Sciatic nerve (tissue), 2 donors: ENCODE measurements at regions not wholly inside any gene's neighbourhood (a gene's known extent, or its start where the extent isn't known, plus 50 kb on each side); places are given as distances from the start of the nearest gene placed in this dataset. TPM values are rescaled to one million over a fixed set of nuclear protein-coding genes. Genes with fewer than 3 reads are reported as not detected.
A peak's percentile ranks its signal among the peaks of the same experiment; 100 is the strongest.
"Not testable (repeated sequence)": the region's sequence is repeated elsewhere in the genome, so short reads cannot be mapped to it uniquely, and the experiment has no call there.

Experiments
- ATAC-seq: fragments of 200-7000 bp; cut with Tn5 transposase; one replicate; pipeline ENCODE4 v1.9.1; 2020; ENCODE audit warnings: mild to moderate bottlenecking, moderate library complexity
- DNase-seq: peaks from one replicate; pipeline ENCODE4 v3.0.0-alpha.2; 2020; ENCODE audit warnings: low spot score
- intact Hi-C: fragments of 100-400 bp; cut with DNase I; formaldehyde crosslinking; loops from one replicate; pipeline ENCODE4 v1.14.2; 2022
- microRNA-seq: library from miRNA; unstranded; fragments of <30 nt; microRNA quantifications from one replicate; pipeline ENCODE4 v1.2.0, GENCODE V29; 2020
- donor health status: DM: no; HTN: no; CAD: no.
- donor health status: DM: no; HTN: no; CAD: no.

DNA sequence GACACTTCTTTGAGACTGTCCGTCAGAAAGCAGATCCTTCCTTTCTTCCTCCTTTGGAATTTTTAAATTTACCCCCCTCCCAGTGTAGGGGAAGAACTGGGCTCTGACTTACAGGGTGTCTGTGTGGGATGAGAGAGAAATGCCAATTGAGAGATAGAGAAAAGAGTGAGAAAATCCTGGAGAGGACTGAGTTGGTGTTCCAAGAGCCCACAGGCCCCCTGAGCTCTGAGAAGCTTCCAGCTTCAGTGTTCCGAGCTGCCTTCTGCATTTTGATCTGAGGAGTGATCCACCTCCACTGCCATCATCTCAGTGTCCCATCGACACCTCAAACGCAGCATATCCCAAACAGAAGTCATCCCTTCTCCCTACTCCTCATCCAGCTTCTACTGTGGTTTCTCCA, 70.7 kb upstream of the GRK3 start:
- intact Hi-C loops: no loop called here
- no peak for DNase-seq
- ATAC-seq: no peak

DNA sequence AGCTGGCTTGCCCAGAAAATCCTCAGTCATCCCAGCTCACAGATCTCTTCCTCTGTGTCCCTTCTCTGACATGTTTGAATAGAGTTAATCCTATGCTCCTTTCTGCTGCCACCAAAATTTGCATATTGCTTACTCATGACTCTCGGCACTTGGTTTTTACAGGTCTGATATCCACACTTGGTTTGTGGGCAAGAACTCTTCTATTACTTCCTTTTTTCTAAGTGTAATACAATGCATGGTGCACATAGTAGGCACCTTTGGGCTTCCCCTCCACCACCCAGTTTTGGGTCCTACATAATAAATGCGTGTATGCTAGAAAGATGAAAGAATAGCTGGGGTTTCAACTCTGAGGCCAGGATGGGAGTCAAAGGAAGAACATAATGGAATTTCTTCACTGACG, 69.7 kb upstream of the GRK3 start:
- no peak for DNase-seq
- ATAC-seq: no peak
- intact Hi-C loops: no loop called here

DNA sequence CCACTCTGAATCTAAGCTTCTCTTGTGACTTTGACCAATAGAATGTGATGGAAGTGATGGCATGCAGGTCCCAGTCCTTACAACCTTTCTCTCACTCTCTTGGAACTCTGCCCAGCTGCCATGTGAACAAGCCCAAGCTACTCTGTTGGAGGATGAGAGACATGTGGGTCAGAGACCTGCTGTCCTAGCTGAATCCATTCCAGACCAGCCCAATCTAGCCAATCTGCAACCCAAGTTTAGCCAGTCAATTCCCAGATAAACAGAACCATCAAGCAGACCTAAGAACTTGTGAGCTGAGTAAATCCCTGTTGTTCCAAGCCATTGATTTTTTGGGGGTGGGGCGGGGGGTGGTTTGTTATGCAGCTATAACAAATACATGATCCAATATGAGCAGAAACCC, 69.2 kb upstream of the GRK3 start:
- intact Hi-C loops: no loop called here
- no peak for ATAC-seq
- DNase-seq: no peak

DNA sequence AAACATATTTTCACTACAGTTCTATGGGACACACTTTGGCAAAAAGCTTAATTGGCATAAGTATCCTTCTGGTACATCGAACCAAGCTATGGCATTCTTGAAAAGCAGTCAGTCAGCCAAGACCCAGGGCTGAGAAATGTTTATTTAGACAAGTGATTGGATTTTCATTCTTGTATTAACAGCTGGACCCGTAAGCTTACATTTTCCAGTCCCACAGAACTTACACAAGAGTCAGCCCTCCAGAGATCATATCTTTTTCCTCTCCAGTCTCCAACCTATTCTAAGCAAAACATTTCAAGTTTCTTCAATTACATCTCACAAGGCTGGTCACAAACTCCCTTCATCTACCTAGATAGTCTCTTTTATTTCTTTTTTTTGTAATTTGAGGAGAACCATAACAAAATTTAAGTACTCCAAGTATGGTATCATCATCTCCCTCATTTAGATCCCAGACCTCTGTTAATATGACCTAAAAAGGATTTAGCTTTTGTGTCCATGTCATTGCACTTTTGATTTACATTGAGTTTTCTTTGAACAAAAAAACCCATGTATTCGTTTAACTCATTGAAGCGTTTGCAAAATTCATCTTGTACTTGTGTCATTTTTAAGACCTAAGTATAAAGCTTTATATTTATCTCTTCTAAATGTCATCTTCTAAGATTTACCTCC, 67.9 kb upstream of the GRK3 start:
- intact Hi-C loops: no loop called here
- no peak for DNase-seq
- ATAC-seq: no peak

DNA sequence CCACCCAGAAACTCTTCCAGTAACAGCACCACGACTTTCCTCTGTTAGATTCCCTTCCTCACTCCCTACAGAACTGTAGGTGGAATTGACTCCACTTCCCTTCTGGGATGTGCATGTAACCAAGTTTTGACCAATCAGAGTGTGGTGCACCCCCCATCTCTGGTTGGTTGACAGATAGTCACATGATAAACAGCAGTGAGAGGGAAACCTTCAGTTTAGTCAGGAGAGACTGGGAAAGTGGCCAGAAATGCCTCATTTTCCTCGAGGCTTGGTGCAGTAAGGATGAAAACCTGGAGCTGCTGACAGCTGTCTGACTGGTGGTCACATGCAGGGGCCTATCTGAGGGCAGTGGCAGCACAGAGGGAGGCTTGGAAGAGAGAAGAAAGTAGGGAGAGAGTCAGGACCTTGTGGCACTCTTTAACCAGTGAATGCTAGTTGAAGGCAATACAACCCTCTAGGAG, 67.3 kb upstream of the GRK3 start:
- no peak for ATAC-seq
- intact Hi-C loops: no loop called here
- DNase-seq: no peak

DNA sequence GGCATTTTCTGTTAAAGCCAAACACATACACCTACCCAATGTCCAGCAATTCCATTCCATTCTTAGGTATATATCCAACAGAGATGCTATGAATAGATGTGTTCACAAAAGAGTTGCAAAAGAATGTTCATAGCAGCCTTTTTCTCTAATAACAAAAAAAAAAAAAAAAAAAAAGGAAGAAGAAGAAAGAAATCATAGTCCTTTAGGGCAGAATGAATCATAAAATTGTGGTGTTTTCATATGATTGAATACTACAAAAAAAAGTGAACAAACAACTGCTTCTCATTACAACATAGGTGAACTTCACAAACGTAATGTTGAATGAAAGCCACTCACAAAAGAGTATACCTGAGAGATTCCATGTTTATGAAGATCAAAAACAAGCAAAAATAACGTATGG, 66.8 kb upstream of the GRK3 start:
- intact Hi-C loops: no loop called here
- ATAC-seq (no peak), DNase-seq (no peak)

DNA sequence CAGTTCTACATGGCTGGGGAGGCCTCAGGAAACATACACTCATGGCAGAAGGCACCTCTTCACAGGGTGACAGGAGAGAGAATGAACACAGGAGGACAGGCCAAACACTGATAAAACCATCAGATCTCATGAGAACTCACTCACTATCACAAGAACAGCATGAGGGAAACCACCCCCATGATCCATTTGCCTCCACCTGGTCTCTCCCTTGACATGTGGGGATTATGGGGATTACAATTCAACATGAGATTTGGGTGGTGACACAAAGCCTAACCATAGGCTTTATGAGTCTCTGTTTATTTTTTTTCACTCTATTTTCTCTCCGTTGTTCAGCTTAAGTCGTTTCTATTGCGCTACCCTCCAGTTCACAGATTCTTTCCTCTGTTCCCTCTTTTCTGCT, 63.8 kb upstream of the GRK3 start:
- DNase-seq, intact Hi-C loops, ATAC-seq: not testable (repeated sequence)

DNA sequence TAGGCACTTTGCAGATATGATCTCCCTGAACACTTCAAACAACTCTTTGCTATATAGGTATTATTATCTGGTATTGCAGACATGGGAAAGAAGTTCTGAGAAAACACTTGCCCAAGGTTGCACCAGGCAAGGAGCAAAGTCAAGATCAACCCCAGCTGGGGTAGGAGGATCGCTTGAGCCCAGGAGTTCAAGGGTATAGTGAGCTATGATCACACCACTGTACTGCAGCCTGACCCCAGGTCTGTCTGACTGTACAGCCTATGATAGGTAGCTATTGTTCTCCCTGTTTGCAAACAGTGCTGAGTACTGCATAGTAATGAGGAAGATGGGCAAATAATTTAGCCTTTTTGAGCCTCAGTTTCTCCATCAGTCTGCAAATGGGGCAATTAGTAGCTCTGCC, 60.5 kb upstream of the GRK3 start:
- ATAC-seq, intact Hi-C loops, DNase-seq: not testable (repeated sequence)

DNA sequence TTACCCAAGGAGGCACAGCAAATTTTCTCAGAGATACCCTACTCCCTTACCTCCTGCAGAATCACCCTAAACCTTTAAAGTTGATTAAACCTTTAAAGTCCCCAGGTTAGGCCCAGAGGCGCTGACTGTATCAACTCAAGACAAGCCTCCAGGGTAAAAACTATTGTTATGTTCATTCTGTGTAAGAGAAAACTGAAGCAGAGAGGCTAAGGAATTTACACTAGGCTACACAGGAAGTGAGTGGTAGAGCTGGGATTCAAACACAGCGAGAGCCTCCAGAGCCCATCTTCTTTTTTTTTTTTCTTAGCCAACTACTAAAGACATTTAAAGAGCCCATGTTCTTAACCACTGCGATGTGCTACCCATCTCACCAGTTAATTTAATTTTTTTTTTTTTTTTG, 56.3 kb upstream of the GRK3 start:
- ATAC-seq: no peak
- intact Hi-C loops: no loop called here
- no peak for DNase-seq

DNA sequence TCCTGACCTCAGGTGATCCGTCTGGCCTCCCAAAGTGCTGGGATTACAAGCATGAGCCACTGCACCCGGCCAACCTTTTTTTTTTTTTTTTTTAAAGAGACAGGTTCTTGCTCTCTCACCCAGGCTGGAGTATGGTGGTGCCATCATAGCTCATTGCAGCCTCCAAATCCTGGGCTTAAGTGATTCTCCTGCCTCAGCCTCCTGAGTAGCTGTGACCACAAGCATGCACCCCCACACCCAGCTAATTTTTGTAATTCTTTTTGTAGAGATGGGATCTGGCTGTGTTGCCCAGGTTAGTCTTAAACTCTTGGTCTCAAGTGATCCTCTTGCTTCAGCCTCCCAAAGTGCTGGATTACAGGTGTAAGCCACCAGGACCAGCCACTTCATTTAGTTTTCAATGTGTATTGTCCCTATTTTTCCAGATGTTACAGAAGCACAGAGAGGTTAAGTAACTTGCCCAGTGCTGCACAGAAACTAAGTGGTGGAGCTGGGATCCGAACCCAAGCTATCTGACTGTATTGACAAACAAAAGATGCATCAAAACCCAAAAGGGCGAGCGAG, 55.6 kb upstream of the GRK3 start:
- DNase-seq (no peak), ATAC-seq (no peak)
- intact Hi-C loops: no loop called here

DNA sequence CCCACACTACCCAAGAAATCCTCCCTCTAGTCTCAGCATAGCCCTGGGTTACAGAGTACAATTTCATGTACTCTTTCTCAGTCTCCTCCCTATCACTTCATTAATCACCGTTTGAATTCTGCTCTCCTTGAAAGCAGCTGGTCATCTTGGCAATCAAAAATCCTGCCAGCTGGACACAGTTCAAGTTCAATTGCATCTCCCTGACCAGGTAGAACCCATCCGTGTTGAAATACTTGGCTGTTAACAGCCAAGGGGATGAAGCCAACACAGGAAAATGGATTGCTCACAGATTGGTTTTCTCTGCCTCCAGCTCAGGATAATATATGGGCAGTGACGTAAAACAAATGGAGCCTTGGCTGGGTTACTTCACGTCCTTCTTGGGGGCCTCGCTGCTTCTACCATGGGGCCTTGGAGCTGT, 55.1 kb upstream of the GRK3 start:
- DNase-seq: no peak
- ATAC-seq: no peak
- intact Hi-C loops: no loop called here

DNA sequence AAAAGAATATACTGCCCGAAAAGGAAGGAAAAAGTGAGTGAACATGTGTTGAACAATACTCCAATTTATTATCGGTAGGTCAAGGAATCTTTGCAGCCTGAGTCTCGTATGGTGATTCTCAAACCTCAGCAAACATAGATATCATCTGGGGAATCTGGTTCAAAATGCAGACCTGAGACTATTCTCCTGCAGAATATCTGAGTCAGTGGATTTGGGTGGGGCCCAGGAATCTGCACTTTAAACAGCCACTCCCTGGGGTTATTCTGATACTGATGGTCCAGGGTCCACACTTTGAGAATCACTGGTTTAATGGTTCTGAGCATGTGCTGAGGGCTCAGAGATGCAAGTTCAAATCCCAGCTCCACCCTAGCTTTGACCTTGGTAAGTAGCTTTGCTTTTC, 53.6 kb upstream of the GRK3 start:
- intact Hi-C loops: no loop called here
- ATAC-seq: no peak
- no peak for DNase-seq

DNA sequence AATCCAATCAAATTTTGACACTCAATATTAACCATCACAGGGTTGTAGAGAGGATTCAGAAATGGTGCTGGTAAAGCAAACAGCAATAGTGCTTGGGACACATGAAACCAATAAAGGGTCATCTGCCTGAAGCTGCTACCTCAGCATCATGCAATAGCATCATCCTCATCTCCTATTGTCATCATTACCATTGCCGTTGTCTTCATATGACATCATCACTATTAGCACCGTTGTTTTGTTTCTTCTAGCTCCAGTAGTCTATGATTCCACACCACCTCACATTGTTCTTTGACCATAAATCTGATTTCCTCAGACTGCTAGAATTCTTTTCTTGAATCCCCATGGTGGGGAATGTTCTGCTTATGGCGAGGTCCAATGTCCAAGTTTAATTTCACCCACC, 52.8 kb upstream of the GRK3 start:
- no peak for DNase-seq
- intact Hi-C loops: no loop called here

DNA sequence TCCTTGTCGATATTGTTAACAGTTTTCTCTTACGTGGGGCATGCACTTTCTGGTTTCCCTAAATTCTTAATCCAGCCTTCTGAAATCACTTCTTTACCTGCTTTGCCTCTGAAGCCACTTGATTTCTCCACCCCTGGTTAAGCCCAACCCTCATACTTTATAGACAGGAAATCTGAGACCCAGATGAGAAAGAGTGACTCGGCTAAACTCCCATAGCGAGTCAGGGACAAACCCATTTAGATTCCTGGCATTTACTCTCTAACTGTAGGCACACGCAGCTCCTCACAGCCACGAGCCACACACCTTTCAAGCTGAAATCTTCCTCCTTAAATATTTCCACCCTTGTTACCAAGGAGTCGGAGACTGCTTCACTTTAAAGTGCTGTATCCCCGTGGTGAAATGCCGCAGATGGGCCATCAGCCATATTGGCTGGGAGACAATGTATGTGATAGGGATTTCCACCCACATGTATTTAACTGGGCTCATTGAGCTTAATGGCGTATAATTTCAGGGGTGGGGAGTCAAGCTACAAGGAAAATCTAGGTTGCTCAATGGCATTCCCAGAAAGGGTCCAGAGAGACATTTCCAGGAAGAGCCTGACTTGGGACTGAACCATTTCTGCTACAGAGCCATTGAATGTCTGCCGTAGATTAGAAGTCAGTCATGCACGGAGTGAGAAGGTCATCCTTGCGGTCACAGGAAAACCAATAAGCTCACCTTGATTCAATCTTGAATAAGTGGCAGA, 49.9 kb upstream of the GRK3 start:
- ATAC-seq (peak; percentile 53), DNase-seq (no peak)
- intact Hi-C loops: no loop called here

More for the DNA sequence above, 52.8 kb upstream of the GRK3 start:
- no peak for ATAC-seq

Small RNA genes in the stretch of these regions (microRNA-seq; reads per million reads assigned to microRNA genes)
- gene MIR6817: not detected
